Bronchial epithelial cell (primary cell): ENCODE measurements at regions not wholly inside any gene's neighbourhood (a gene's known extent, or its start where the extent isn't known, plus 50 kb on each side); places are given as distances from the start of the nearest gene placed in this dataset.

ENCODE experiments used
- DNase-seq: peaks from one replicate; pipeline ENCODE4 v3.0.0-alpha.2; 2010; ENCODE audit warnings: low read depth
- FAIRE-seq: peaks from 2 replicates; lab custom pipeline; 2011; peaks lifted over from hg19 to GRCh38; lab: Jason Lieb, UNC
- H3K27me3 ChIP-seq: 2 replicates; pipeline ENCODE4 v1.5.1; 2011; ENCODE audit warnings: low read length; ENCODE audit not compliant: control insufficient read depth, insufficient read depth
- H3K36me3 ChIP-seq: 2 replicates; pipeline ENCODE4 v1.5.1; 2011; ENCODE audit warnings: low read length; ENCODE audit not compliant: control insufficient read depth, insufficient read depth
- H3K4me3 ChIP-seq: 2 replicates; pipeline ENCODE4 v1.5.1; 2011; ENCODE audit warnings: mild to moderate bottlenecking, low read depth, low read length, control low read depth
- CTCF ChIP-seq: IDR thresholded peaks from 2 replicates; pipeline ENCODE4 v1.5.1; 2011; ENCODE audit warnings: mild to moderate bottlenecking, moderate library complexity, low read length, control low read depth, inconsistent platforms; ENCODE audit not compliant: insufficient read depth, severe bottlenecking

GRCh38 chr1:30140566-30140965 is 582.8 kb downstream of the MATN1 start:
- FAIRE-seq (no peak), DNase-seq (no peak)

GRCh38 chr1:30138891-30139290 is 584.5 kb downstream of the MATN1 start:
- TF ChIP-seq CTCF: no peak
- FAIRE-seq (no peak), DNase-seq (no peak)
- no peaks in the 10 kb centered on the region for H3K27me3 ChIP-seq
- H3K4me3 ChIP-seq: no peak overlapping the region
- H3K36me3 ChIP-seq: no peaks in the 10 kb centered on the region

More at GRCh38 chr1:30140566-30140965, 582.8 kb downstream of the MATN1 start:
- no peak for TF ChIP-seq CTCF
- no peaks in the 10 kb centered on the region for H3K36me3 ChIP-seq
- H3K4me3 ChIP-seq: no peak overlapping the region
- no peaks in the 10 kb centered on the region for H3K27me3 ChIP-seq

GRCh38 chr1:30137001-30137400 is 586.4 kb downstream of the MATN1 start:
- no peak for TF ChIP-seq CTCF
- Histone ChIP-seq H3K4me3 (no peak overlapping the region), H3K27me3 (no peaks in the 10 kb centered on the region), H3K36me3 (no peaks in the 10 kb centered on the region)
- DNase-seq (no peak), FAIRE-seq (no peak)

GRCh38 chr1:30135698-30136097 is 587.7 kb downstream of the MATN1 start:
- FAIRE-seq: no peak
- Histone ChIP-seq H3K36me3 (no peaks in the 10 kb centered on the region), H3K4me3 (no peak overlapping the region), H3K27me3 (no peaks in the 10 kb centered on the region)
- no peak for DNase-seq
- no peak for TF ChIP-seq CTCF

- Histone ChIP-seq H3K27me3 (no peaks in the 10 kb centered on the region), H3K4me3 (no peak overlapping the region), H3K36me3 (no peaks in the 10 kb centered on the region)
- FAIRE-seq (no peak), DNase-seq (no peak)
- TF ChIP-seq CTCF: no peak
Measured at GRCh38 chr1:30134466-30135217, 588.7 kb downstream of the MATN1 start.
